Type B pancreatic cell (in vitro differentiated cells): ENCODE measurements at regions not wholly inside any gene's neighbourhood (a gene's known extent, or its start where the extent isn't known, plus 50 kb on each side); places are given as distances from the start of the nearest gene placed in this dataset.

Source experiments
- DNase-seq: peaks from one replicate; pipeline ENCODE4 v3.0.0; 2021; ENCODE audit warnings: mixed read lengths; ENCODE audit not compliant: unreplicated experiment; ENCODE audit errors: extremely low spot score
- H3K27ac Mint-ChIP-seq: 2 replicates; pipeline ENCODE4 v1.8.0; 2021; ENCODE audit warnings: mild to moderate bottlenecking, mixed read lengths
- H3K27me3 Mint-ChIP-seq: 2 replicates; pipeline ENCODE4 v1.8.0; 2021; ENCODE audit warnings: mixed read lengths
- H3K36me3 Mint-ChIP-seq: 2 replicates; pipeline ENCODE4 v1.8.0; 2021; ENCODE audit warnings: mixed read lengths
- H3K4me1 Mint-ChIP-seq: one replicate; pipeline ENCODE4 v1.8.0; 2021; ENCODE audit warnings: mixed read lengths; ENCODE audit not compliant: unreplicated experiment
- H3K4me3 Mint-ChIP-seq: 2 replicates; pipeline ENCODE4 v1.8.0; 2021; ENCODE audit warnings: mild to moderate bottlenecking, mixed read lengths
- H3K9me3 Mint-ChIP-seq: 2 replicates; pipeline ENCODE4 v1.8.0; 2021; ENCODE audit warnings: mixed read lengths
- CTCF ChIP-seq: fragments of 200-600 bp; sonication (generic); conservative IDR thresholded peaks from 2 replicates; pipeline ENCODE4 v1.5.0; 2021; ENCODE audit warnings: antibody characterized with exemption, mild to moderate bottlenecking

- H3K9me3 Mint-ChIP-seq, result peaks cover 14% of the 10 kb centered on the region
- H3K4me3 Mint-ChIP-seq, result no peak overlapping the region
- no peak for DNase-seq
- H3K4me1 Mint-ChIP-seq, result no peaks in the 10 kb centered on the region
- H3K27me3 Mint-ChIP-seq, result peaks cover 6% of the 10 kb centered on the region
- no peak overlapping the region for H3K27ac Mint-ChIP-seq
- TF ChIP-seq CTCF, result no peak
- no peaks in the 10 kb centered on the region for H3K36me3 Mint-ChIP-seq
Measured at GRCh38 chr2:168404764-168405163, 51.3 kb upstream of the CERS6 start.
